ENCODE measurements at regions not wholly inside any gene's neighbourhood (a gene's known extent, or its start where the extent isn't known, plus 50 kb on each side); places are given as distances from the start of the nearest gene placed in this dataset.
A peak's percentile ranks its signal among the peaks of the same experiment; 100 is the strongest.

GRCh38 chr12:54711669-54712068 is 63.5 kb upstream of the DCD start:
- Mint-ChIP-seq H3K4me1 (ENCODE audit: insufficient read depth, unreplicated experiment) (no peaks in the 10 kb centered on the region), H3K9me3 (ENCODE audit: unreplicated experiment) (no peaks in the 10 kb centered on the region), H3K36me3 (ENCODE audit: insufficient read depth, unreplicated experiment) (no peaks in the 10 kb centered on the region), H3K4me3 (ENCODE audit: unreplicated experiment) (no peak overlapping the region), H3K27ac (ENCODE audit: low read depth, unreplicated experiment) (no peak overlapping the region), H3K27me3 (ENCODE audit: insufficient read depth, unreplicated experiment) (peaks cover 96% of the 10 kb centered on the region)
- intact Hi-C loops (cut with micrococcal nuclease) = no loop called here
- DNase-seq (ENCODE audit: unreplicated experiment) = no peak
- ChIA-PET CTCF (interaction anchor here (2.5 kb wide), 1 partner anchor 9 kb away, joined by 10 read pairs; no protein-coding TSS in a partner anchor), POLR2A (no interaction called here)
- no TSS peak for BruUV-seq (replicated peaks)
- no peak for TF ChIP-seq CTCF (IDR thresholded peaks at IDR 0.05; ENCODE audit: unreplicated experiment)

- Mint-ChIP-seq H3K27me3 (ENCODE audit: insufficient read depth, unreplicated experiment) (peaks cover 96% of the 10 kb centered on the region), H3K9me3 (ENCODE audit: unreplicated experiment) (no peaks in the 10 kb centered on the region), H3K4me3 (ENCODE audit: unreplicated experiment) (no peak overlapping the region), H3K4me1 (ENCODE audit: insufficient read depth, unreplicated experiment) (no peaks in the 10 kb centered on the region), H3K27ac (ENCODE audit: low read depth, unreplicated experiment) (no peak overlapping the region), H3K36me3 (ENCODE audit: insufficient read depth, unreplicated experiment) (no peaks in the 10 kb centered on the region)
- POLR2A ChIA-PET = no interaction called here
- no peak for TF ChIP-seq CTCF (IDR thresholded peaks at IDR 0.05; ENCODE audit: unreplicated experiment)
- intact Hi-C loops (cut with micrococcal nuclease) = no loop called here
- no peak for DNase-seq (ENCODE audit: unreplicated experiment)
- no TSS peak for BruUV-seq (replicated peaks)
- CTCF ChIA-PET = interaction anchor here (2.1 kb wide), 1 partner anchor 359 kb away, joined by 7 read pairs; no protein-coding TSS in a partner anchor
Observed at GRCh38 chr12:54708826-54709225, 60.7 kb upstream of the DCD start.

- Mint-ChIP-seq H3K9me3 (ENCODE audit: unreplicated experiment) (no peaks in the 10 kb centered on the region), H3K27me3 (ENCODE audit: insufficient read depth, unreplicated experiment) (peaks cover 72% of the 10 kb centered on the region), H3K4me1 (ENCODE audit: insufficient read depth, unreplicated experiment) (no peaks in the 10 kb centered on the region), H3K36me3 (ENCODE audit: insufficient read depth, unreplicated experiment) (no peaks in the 10 kb centered on the region), H3K4me3 (ENCODE audit: unreplicated experiment) (no peak overlapping the region), H3K27ac (ENCODE audit: low read depth, unreplicated experiment) (no peak overlapping the region)
- no peak for TF ChIP-seq CTCF (IDR thresholded peaks at IDR 0.05; ENCODE audit: unreplicated experiment)
- intact Hi-C loops (cut with micrococcal nuclease) = no loop called here
- BruUV-seq (replicated peaks) = no TSS peak
- DNase-seq (ENCODE audit: unreplicated experiment) = no peak
- POLR2A ChIA-PET = no interaction called here
- CTCF ChIA-PET = interaction anchor here (0.6 to 1.4 kb wide), 3 partner anchors 45 to 289 kb away, joined by 3 to 4 read pairs (median 3); no protein-coding TSS in a partner anchor
Observed at GRCh38 chr12:54704202-54704601, 56.0 kb upstream of the DCD start.

- no TSS peak for BruUV-seq (replicated peaks)
- Mint-ChIP-seq H3K27me3 (ENCODE audit: insufficient read depth, unreplicated experiment) (peaks cover 75% of the 10 kb centered on the region), H3K27ac (ENCODE audit: low read depth, unreplicated experiment) (no peak overlapping the region), H3K4me1 (ENCODE audit: insufficient read depth, unreplicated experiment) (no peaks in the 10 kb centered on the region), H3K4me3 (ENCODE audit: unreplicated experiment) (no peak overlapping the region), H3K9me3 (ENCODE audit: unreplicated experiment) (no peaks in the 10 kb centered on the region), H3K36me3 (ENCODE audit: insufficient read depth, unreplicated experiment) (no peaks in the 10 kb centered on the region)
- intact Hi-C loops (cut with micrococcal nuclease) = loop anchor here (1.0 to 2.0 kb wide), 4 partner anchors 47 to 371 kb away; no protein-coding TSS in a partner anchor
- peak; percentile 45 for TF ChIP-seq CTCF (IDR thresholded peaks at IDR 0.05; ENCODE audit: unreplicated experiment)
- POLR2A ChIA-PET = no interaction called here
- DNase-seq (ENCODE audit: unreplicated experiment) = peak; percentile 60
- CTCF ChIA-PET = interaction anchor here (0.5 to 3.7 kb wide), 37 partner anchors 9 to 613 kb away, joined by 3 to 34 read pairs (median 5); partner anchors contain the start of gene MUCL1
Observed at GRCh38 chr12:54701940-54702592, 53.9 kb upstream of the DCD start.
